ENCODE measurements at regions not wholly inside any gene's neighbourhood (a gene's known extent, or its start where the extent isn't known, plus 50 kb on each side); places are given as distances from the start of the nearest gene placed in this dataset.

DNA sequence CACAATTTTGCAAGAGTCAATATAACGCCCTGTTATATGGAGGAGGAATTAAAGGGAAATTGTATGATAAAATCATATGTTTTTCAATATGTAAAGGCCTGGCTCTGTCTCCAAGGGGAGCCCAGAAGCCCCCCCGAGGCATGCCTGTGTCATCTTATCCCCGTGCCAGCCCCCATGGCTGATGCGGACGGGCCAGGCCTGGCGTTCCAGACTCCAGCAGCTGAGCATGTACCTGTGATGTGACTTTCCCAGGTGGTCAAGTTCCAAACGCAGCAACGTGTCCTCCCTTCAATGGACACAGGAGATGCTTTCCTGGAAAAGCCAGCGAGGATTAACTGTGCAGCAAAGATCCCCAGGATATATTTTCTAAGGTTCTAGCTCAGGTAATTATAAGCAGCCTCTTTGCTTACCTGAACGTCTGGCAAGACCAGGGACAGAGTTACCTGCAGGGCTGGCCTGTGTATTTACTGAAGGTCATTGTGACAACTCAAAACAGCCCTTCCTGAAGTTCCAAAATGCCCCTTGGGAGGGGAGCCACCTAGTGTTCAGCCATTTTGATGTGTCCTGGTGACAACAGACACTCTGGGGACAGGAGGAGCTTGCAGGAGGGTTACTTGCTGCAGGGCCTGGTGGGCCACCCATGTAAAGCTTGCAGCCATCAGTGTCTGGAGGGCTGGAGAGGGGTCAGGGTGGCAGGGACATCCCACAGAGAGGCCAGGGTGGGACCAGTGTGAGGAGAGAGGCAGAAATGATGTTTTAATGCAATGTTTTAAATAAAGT is 53.3 kb upstream of the RNU6ATAC start:
- TF ChIP-seq, protein P1, sequence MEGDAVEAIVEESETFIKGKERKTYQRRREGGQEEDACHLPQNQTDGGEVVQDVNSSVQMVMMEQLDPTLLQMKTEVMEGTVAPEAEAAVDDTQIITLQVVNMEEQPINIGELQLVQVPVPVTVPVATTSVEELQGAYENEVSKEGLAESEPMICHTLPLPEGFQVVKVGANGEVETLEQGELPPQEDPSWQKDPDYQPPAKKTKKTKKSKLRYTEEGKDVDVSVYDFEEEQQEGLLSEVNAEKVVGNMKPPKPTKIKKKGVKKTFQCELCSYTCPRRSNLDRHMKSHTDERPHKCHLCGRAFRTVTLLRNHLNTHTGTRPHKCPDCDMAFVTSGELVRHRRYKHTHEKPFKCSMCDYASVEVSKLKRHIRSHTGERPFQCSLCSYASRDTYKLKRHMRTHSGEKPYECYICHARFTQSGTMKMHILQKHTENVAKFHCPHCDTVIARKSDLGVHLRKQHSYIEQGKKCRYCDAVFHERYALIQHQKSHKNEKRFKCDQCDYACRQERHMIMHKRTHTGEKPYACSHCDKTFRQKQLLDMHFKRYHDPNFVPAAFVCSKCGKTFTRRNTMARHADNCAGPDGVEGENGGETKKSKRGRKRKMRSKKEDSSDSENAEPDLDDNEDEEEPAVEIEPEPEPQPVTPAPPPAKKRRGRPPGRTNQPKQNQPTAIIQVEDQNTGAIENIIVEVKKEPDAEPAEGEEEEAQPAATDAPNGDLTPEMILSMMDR (IDR thresholded peaks at IDR 0.05; ENCODE audit: control extremely low read depth, extremely low read depth, low read depth, missing control alignments), result peak; percentile 2
- ChIA-PET CTCF (interaction anchor here (0.6 to 2.0 kb wide), 4 partner anchors 9 to 47 kb away, joined by 3 to 5 read pairs (median 4); no protein-coding TSS in a partner anchor), POLR2A (no interaction called here)
- no peak for DNase-seq (ENCODE audit: extremely low spot score)

DNA sequence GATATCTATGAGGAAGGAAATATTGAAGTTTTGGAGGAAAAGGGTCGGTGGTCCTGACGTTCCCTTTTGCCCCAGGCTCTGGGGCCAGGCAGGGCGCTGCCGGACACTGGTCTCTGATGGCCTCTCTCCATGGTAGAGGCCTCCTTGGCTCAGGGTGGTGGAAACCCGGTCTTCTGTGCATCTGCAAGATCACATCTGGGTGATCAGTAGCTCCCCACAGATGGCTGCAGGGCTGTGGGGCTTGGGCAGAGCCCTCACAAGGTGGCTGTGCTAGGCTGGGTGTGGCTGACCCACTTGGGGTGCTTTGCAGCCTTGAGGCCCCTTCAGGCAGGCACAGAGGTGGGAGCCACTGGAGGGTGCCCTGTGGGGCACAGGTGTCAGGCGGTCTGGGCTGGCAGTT is 53.9 kb upstream of the RNU6ATAC start:
- TF ChIP-seq, protein P1 (IDR thresholded peaks at IDR 0.05; ENCODE audit: control extremely low read depth, extremely low read depth, low read depth, missing control alignments), result no peak
- CTCF ChIA-PET, result interaction anchor here (0.6 to 2.0 kb wide), 3 partner anchors 8 to 47 kb away, joined by 3 to 5 read pairs (median 5); no protein-coding TSS in a partner anchor
- DNase-seq (ENCODE audit: extremely low spot score), result no peak
- POLR2A ChIA-PET, result no interaction called here

DNA sequence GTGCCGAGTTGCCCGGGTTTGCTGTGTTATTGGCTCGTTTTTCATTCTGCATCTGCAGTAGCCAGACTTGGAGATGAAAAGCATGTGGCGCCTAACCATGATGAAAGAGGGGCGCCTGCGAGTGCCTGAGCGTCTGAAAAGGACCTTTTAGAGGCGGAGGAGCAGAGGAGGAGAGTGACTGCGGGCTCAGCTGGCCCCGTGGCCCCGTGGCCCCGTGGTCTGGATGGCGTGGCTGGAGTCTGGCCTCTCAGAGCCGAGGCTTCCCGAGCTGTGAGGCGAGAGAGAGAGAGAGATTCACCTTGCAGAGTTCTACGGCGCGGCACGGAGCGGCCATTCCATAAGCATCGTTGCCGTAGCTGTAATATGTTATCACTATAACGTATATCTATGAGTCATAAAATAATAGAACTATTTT is 55.3 kb upstream of the RNU6ATAC start:
- POLR2A ChIA-PET, result no interaction called here
- CTCF ChIA-PET, result no interaction called here
- TF ChIP-seq, protein P1 (IDR thresholded peaks at IDR 0.05; ENCODE audit: control extremely low read depth, extremely low read depth, low read depth, missing control alignments), result no peak
- no peak for DNase-seq (ENCODE audit: extremely low spot score)

DNA sequence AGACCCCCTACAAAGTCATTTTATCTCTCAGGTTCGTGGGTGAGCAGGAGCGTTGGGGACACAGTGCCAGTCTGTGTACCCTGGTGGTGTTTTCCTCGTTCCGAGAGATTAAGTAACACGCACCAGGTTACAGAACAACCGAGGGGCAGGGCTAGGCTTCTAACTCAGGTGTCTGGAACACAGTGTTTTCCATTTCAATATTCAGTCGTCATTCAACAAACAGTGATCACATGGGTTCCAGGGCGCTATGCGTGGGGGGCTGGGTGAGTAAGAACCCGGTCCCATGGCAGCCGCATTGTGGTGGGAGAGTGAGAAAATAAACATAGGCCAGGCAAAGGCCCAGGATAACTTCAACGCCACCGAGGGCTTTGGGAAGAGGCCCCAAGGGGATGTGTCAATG is 55.9 kb upstream of the RNU6ATAC start:
- POLR2A ChIA-PET, result no interaction called here

DNA sequence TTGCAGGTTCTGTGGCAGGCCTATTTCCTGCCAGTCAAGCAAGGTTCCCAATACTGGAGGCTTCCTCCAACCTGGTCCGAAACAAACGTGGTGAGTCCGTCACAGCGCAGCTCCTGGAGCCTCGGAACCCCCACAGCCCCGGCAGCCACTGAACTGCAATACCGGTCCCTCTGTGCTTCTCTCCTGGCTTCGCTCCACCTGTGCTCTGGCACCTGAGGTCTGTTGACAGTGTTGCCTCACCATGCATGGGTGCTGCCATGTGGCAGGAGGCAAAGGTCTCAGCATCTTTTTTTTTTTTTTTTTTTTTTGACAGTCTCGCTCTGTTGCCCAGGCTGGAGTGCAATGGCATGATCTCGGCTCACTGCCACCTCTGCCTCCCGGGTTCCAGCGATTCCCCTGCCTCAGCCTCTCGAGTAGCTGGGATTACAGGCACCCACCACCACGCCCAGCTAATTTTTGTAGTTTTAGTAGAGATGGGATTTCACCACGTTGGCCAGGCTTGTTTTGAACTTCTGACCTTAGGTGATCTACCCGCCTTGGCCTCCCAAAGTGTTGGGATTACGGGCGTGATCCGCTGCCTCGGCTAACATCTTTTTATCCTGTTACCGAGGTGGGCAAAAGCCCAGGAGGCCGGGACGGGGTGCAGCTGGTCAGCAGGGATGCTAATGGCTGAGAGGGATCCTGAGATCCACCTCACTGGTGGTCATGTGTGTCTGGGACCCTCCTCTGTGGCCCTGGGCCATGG is 57.1 kb upstream of the RNU6ATAC start:
- POLR2A ChIA-PET, result interaction anchor here (0.6 kb wide), 1 partner anchor 1599 kb away, joined by 3 read pairs; no protein-coding TSS in a partner anchor
- no peak for DNase-seq (ENCODE audit: extremely low spot score)
- TF ChIP-seq, protein P1 (IDR thresholded peaks at IDR 0.05; ENCODE audit: control extremely low read depth, extremely low read depth, low read depth, missing control alignments), result no peak
- CTCF ChIA-PET, result interaction anchor here (1.5 kb wide), 1 partner anchor 20 kb away, joined by 3 read pairs; no protein-coding TSS in a partner anchor

More for the DNA sequence above, 55.9 kb upstream of the RNU6ATAC start:
- TF ChIP-seq, protein P1 (IDR thresholded peaks at IDR 0.05; ENCODE audit: control extremely low read depth, extremely low read depth, low read depth, missing control alignments), result no peak
- CTCF ChIA-PET, result no interaction called here
- no peak for DNase-seq (ENCODE audit: extremely low spot score)

DNA sequence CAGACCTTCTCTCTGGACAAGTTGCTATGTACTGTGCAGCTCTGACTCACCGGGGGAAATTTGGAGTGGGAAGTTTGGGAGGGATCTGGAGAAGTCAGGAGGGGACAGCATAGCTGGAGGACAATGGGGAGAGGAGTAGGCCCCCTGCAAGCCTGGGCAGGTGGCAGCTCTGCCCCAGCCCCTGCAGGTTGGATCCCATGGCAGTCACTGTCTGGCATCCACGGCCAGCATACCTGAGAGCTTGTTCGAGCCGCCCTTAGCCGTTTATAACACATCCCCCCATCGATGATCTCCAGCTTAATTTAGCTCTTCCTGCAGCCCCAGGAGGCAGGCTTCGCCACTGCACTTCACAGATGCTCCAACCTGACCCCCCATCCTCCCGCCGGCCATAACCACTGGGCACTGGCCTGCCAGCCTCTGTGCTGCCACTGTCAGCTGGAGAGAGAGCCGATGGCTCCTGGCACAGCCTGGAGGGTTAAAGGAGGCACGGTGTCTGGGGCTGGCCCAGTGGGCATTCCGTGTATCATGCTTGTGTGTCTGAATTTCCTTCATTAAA is 57.7 kb upstream of the RNU6ATAC start:
- ChIA-PET CTCF (interaction anchor here (1.5 to 2.3 kb wide), 2 partner anchors 7 to 21 kb away, joined by 3 to 9 read pairs; no protein-coding TSS in a partner anchor), POLR2A (interaction anchor here (0.6 kb wide), 1 partner anchor 1599 kb away, joined by 3 read pairs; no protein-coding TSS in a partner anchor)
- no peak for DNase-seq (ENCODE audit: extremely low spot score)
- TF ChIP-seq, protein P1 (IDR thresholded peaks at IDR 0.05; ENCODE audit: control extremely low read depth, extremely low read depth, low read depth, missing control alignments), result no peak

All from GM10248 (cell line).